ENCODE measurements at regions not wholly inside any gene's neighbourhood (a gene's known extent, or its start where the extent isn't known, plus 50 kb on each side); places are given as distances from the start of the nearest gene placed in this dataset.
"Not testable (repeated sequence)": the region's sequence is repeated elsewhere in the genome, so short reads cannot be mapped to it uniquely, and the experiment has no call there.

- no peak for TF ChIP-seq CTCF (IDR thresholded peaks at IDR 0.05; ENCODE audit: extremely low read depth, low read depth, low read length)
- no peak overlapping the region for H2AFZ ChIP-seq (ENCODE audit: low read length)
- no peak overlapping the region for H3K4me3 ChIP-seq (ENCODE audit: insufficient read depth, low read length)
- H3K4me1 ChIP-seq (ENCODE audit: insufficient read depth, low read length): peaks cover 19% of the 10 kb centered on the region
- H3K9me3 ChIP-seq (ENCODE audit: low read depth, low read length): no peaks in the 10 kb centered on the region
- H3K79me2 ChIP-seq (ENCODE audit: insufficient read depth, low read length): no peaks in the 10 kb centered on the region
- H3K27me3 ChIP-seq (ENCODE audit: insufficient read depth, low read length): no peaks in the 10 kb centered on the region
- DNase-seq (ENCODE audit: insufficient read length, low spot score, missing footprints): no peak
- peak overlapping the region; percentile 2 for H3K27ac ChIP-seq (ENCODE audit: low read depth, low read length)
- H3K36me3 ChIP-seq (ENCODE audit: insufficient read depth, low read length): no peaks in the 10 kb centered on the region
- no peaks in the 10 kb centered on the region for H4K20me1 ChIP-seq (ENCODE audit: insufficient read depth, low read length)
- peak overlapping the region; percentile 19 for H3K4me2 ChIP-seq (ENCODE audit: insufficient read depth, low read length)
These were observed 73.9 kb upstream of the NCKAP5 start for GRCh38 chr2:133641942-133642725.

- peak overlapping the region; percentile 19 for H3K4me2 ChIP-seq (ENCODE audit: insufficient read depth, low read length)
- DNase-seq (ENCODE audit: insufficient read length, low spot score, missing footprints): no peak
- no peak for TF ChIP-seq CTCF (IDR thresholded peaks at IDR 0.05; ENCODE audit: extremely low read depth, low read depth, low read length)
- no peaks in the 10 kb centered on the region for H3K27me3 ChIP-seq (ENCODE audit: insufficient read depth, low read length)
- H2AFZ ChIP-seq (ENCODE audit: low read length): no peak overlapping the region
- H3K27ac ChIP-seq (ENCODE audit: low read depth, low read length): peak overlapping the region; percentile 12
- no peak overlapping the region for H3K4me3 ChIP-seq (ENCODE audit: insufficient read depth, low read length)
- H3K79me2 ChIP-seq (ENCODE audit: insufficient read depth, low read length): no peaks in the 10 kb centered on the region
- peaks cover 19% of the 10 kb centered on the region for H3K4me1 ChIP-seq (ENCODE audit: insufficient read depth, low read length)
- H3K36me3 ChIP-seq (ENCODE audit: insufficient read depth, low read length): no peaks in the 10 kb centered on the region
- no peaks in the 10 kb centered on the region for H4K20me1 ChIP-seq (ENCODE audit: insufficient read depth, low read length)
- H3K9me3 ChIP-seq (ENCODE audit: low read depth, low read length): no peaks in the 10 kb centered on the region
These were observed 74.5 kb upstream of the NCKAP5 start for GRCh38 chr2:133642791-133643191.

GRCh38 chr2:133643863-133644262 lies 75.6 kb upstream of the NCKAP5 start:
- H3K4me3 ChIP-seq (ENCODE audit: insufficient read depth, low read length): no peak overlapping the region
- TF ChIP-seq CTCF (IDR thresholded peaks at IDR 0.05; ENCODE audit: extremely low read depth, low read depth, low read length): no peak
- H3K36me3 ChIP-seq (ENCODE audit: insufficient read depth, low read length): no peaks in the 10 kb centered on the region
- peaks cover 19% of the 10 kb centered on the region for H3K4me1 ChIP-seq (ENCODE audit: insufficient read depth, low read length)
- no peak for DNase-seq (ENCODE audit: insufficient read length, low spot score, missing footprints)
- H3K79me2 ChIP-seq (ENCODE audit: insufficient read depth, low read length): no peaks in the 10 kb centered on the region
- H4K20me1 ChIP-seq (ENCODE audit: insufficient read depth, low read length): no peaks in the 10 kb centered on the region
- no peak overlapping the region for H3K27ac ChIP-seq (ENCODE audit: low read depth, low read length)
- no peak overlapping the region for H3K4me2 ChIP-seq (ENCODE audit: insufficient read depth, low read length)
- H2AFZ ChIP-seq (ENCODE audit: low read length): no peak overlapping the region
- H3K27me3 ChIP-seq (ENCODE audit: insufficient read depth, low read length): no peaks in the 10 kb centered on the region
- H3K9me3 ChIP-seq (ENCODE audit: low read depth, low read length): no peaks in the 10 kb centered on the region

GRCh38 chr2:133644846-133645245 lies 76.6 kb upstream of the NCKAP5 start:
- H3K4me1 ChIP-seq (ENCODE audit: insufficient read depth, low read length): peaks cover 19% of the 10 kb centered on the region
- H3K27me3 ChIP-seq (ENCODE audit: insufficient read depth, low read length): no peaks in the 10 kb centered on the region
- H3K27ac ChIP-seq (ENCODE audit: low read depth, low read length): no peak overlapping the region
- no peaks in the 10 kb centered on the region for H3K9me3 ChIP-seq (ENCODE audit: low read depth, low read length)
- DNase-seq (ENCODE audit: insufficient read length, low spot score, missing footprints): no peak
- H3K4me3 ChIP-seq (ENCODE audit: insufficient read depth, low read length): no peak overlapping the region
- no peak for TF ChIP-seq CTCF (IDR thresholded peaks at IDR 0.05; ENCODE audit: extremely low read depth, low read depth, low read length)
- H3K36me3 ChIP-seq (ENCODE audit: insufficient read depth, low read length): no peaks in the 10 kb centered on the region
- H2AFZ ChIP-seq (ENCODE audit: low read length): no peak overlapping the region
- H3K4me2 ChIP-seq (ENCODE audit: insufficient read depth, low read length): no peak overlapping the region
- H4K20me1 ChIP-seq (ENCODE audit: insufficient read depth, low read length): no peaks in the 10 kb centered on the region
- no peaks in the 10 kb centered on the region for H3K79me2 ChIP-seq (ENCODE audit: insufficient read depth, low read length)

- H3K4me1 ChIP-seq (ENCODE audit: insufficient read depth, low read length): peaks cover 11% of the 10 kb centered on the region
- not testable (repeated sequence) for H3K4me2 ChIP-seq (ENCODE audit: insufficient read depth, low read length); H3K27ac ChIP-seq (ENCODE audit: low read depth, low read length); H3K79me2 ChIP-seq (ENCODE audit: insufficient read depth, low read length); H3K4me3 ChIP-seq (ENCODE audit: insufficient read depth, low read length); DNase-seq (ENCODE audit: insufficient read length, low spot score, missing footprints); H3K9me3 ChIP-seq (ENCODE audit: low read depth, low read length); H4K20me1 ChIP-seq (ENCODE audit: insufficient read depth, low read length); H2AFZ ChIP-seq (ENCODE audit: low read length); H3K36me3 ChIP-seq (ENCODE audit: insufficient read depth, low read length); H3K27me3 ChIP-seq (ENCODE audit: insufficient read depth, low read length)
These were observed 79.1 kb upstream of the NCKAP5 start for GRCh38 chr2:133647386-133647785.
